VCaP (cell line): ENCODE measurements at regions not wholly inside any gene's neighbourhood (a gene's known extent, or its start where the extent isn't known, plus 50 kb on each side); places are given as distances from the start of the nearest gene placed in this dataset.

Experiments
- H3K27ac ChIP-seq: fragments of 450-650 bp; 2 replicates; pipeline ENCODE4 v1.5.1; 2017
- CTCF ChIP-seq: fragments of 450-650 bp; conservative IDR thresholded peaks from 2 replicates; pipeline ENCODE4 v1.5.1; 2017; ENCODE audit warnings: mild to moderate bottlenecking, moderate library complexity

- no peak for TF ChIP-seq CTCF
- H3K27ac ChIP-seq: no peak overlapping the region
Observed at GRCh38 chr18:5061785-5062184, 135.3 kb downstream of the AKAIN1 start.

GRCh38 chr18:5060543-5060942 lies 136.5 kb downstream of the AKAIN1 start:
- no peak for TF ChIP-seq CTCF
- no peak overlapping the region for H3K27ac ChIP-seq

GRCh38 chr18:5059696-5060032 lies 137.4 kb downstream of the AKAIN1 start:
- TF ChIP-seq CTCF: no peak
- H3K27ac ChIP-seq: no peak overlapping the region

GRCh38 chr18:5058768-5059695 lies 138.0 kb downstream of the AKAIN1 start:
- TF ChIP-seq CTCF: no peak
- no peak overlapping the region for H3K27ac ChIP-seq

GRCh38 chr18:5057386-5058348 lies 139.4 kb downstream of the AKAIN1 start:
- H3K27ac ChIP-seq: no peak overlapping the region
- peak; percentile 90 for TF ChIP-seq CTCF

GRCh38 chr18:5052491-5052890 lies 144.6 kb downstream of the AKAIN1 start:
- TF ChIP-seq CTCF: no peak
- H3K27ac ChIP-seq: no peak overlapping the region

- no peak overlapping the region for H3K27ac ChIP-seq
- no peak for TF ChIP-seq CTCF
Observed at GRCh38 chr18:5051207-5051606, 145.8 kb downstream of the AKAIN1 start.
